ENCODE measurements at regions not wholly inside any gene's neighbourhood (a gene's known extent, or its start where the extent isn't known, plus 50 kb on each side); places are given as distances from the start of the nearest gene placed in this dataset.
"Not testable (repeated sequence)": the region's sequence is repeated elsewhere in the genome, so short reads cannot be mapped to it uniquely, and the experiment has no call there.

GRCh38 chr15:84142888-84143337, 92.7 kb upstream of the GOLGA6L4 start:
- Histone ChIP-seq H3K27ac (no peak overlapping the region), H3K4me3 (no peak overlapping the region), H3K9me3 (no peaks in the 10 kb centered on the region), H3K4me1 (no peaks in the 10 kb centered on the region), H3K36me3 (no peaks in the 10 kb centered on the region), H3K27me3 (peaks cover 4% of the 10 kb centered on the region)
- TF ChIP-seq, protein P1, sequence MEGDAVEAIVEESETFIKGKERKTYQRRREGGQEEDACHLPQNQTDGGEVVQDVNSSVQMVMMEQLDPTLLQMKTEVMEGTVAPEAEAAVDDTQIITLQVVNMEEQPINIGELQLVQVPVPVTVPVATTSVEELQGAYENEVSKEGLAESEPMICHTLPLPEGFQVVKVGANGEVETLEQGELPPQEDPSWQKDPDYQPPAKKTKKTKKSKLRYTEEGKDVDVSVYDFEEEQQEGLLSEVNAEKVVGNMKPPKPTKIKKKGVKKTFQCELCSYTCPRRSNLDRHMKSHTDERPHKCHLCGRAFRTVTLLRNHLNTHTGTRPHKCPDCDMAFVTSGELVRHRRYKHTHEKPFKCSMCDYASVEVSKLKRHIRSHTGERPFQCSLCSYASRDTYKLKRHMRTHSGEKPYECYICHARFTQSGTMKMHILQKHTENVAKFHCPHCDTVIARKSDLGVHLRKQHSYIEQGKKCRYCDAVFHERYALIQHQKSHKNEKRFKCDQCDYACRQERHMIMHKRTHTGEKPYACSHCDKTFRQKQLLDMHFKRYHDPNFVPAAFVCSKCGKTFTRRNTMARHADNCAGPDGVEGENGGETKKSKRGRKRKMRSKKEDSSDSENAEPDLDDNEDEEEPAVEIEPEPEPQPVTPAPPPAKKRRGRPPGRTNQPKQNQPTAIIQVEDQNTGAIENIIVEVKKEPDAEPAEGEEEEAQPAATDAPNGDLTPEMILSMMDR (IDR thresholded peaks at IDR 0.05), result peak; percentile 82
- intact Hi-C loops (cut with DNase I), result no loop called here
- DNase-seq (peak; percentile 74), ATAC-seq (peak; percentile 99)

- Histone ChIP-seq H3K27me3 (peaks cover 4% of the 10 kb centered on the region), H3K4me1 (no peaks in the 10 kb centered on the region), H3K9me3 (no peaks in the 10 kb centered on the region), H3K4me3 (no peak overlapping the region), H3K36me3 (no peaks in the 10 kb centered on the region), H3K27ac (no peak overlapping the region)
- intact Hi-C loops (cut with DNase I), result no loop called here
- ATAC-seq (no peak), DNase-seq (no peak)
- TF ChIP-seq, protein P1 (IDR thresholded peaks at IDR 0.05), result no peak
Measured at GRCh38 chr15:84143753-84144314, 91.7 kb upstream of the GOLGA6L4 start.

GRCh38 chr15:84144946-84145345, 90.6 kb upstream of the GOLGA6L4 start:
- H3K4me3 ChIP-seq; H3K27me3 ChIP-seq; H3K9me3 ChIP-seq; H3K36me3 ChIP-seq; ATAC-seq; intact Hi-C loops (cut with DNase I); H3K27ac ChIP-seq; DNase-seq; H3K4me1 ChIP-seq: not testable (repeated sequence)

GRCh38 chr15:84146299-84146698, 89.3 kb upstream of the GOLGA6L4 start:
- ATAC-seq; H3K4me3 ChIP-seq; H3K27ac ChIP-seq; H3K4me1 ChIP-seq; DNase-seq; H3K9me3 ChIP-seq; H3K27me3 ChIP-seq; H3K36me3 ChIP-seq; intact Hi-C loops (cut with DNase I): not testable (repeated sequence)

GRCh38 chr15:84147307-84147706, 88.3 kb upstream of the GOLGA6L4 start:
- ATAC-seq; DNase-seq; H3K27ac ChIP-seq; intact Hi-C loops (cut with DNase I); H3K4me3 ChIP-seq; H3K9me3 ChIP-seq; H3K4me1 ChIP-seq; H3K36me3 ChIP-seq; H3K27me3 ChIP-seq: not testable (repeated sequence)

- Histone ChIP-seq H3K27me3 (no peaks in the 10 kb centered on the region), H3K36me3 (no peaks in the 10 kb centered on the region), H3K27ac (no peak overlapping the region), H3K4me3 (no peak overlapping the region), H3K4me1 (no peaks in the 10 kb centered on the region), H3K9me3 (no peaks in the 10 kb centered on the region)
- intact Hi-C loops (cut with DNase I), result no loop called here
- DNase-seq (no peak), ATAC-seq (no peak)
- TF ChIP-seq, protein P1 (IDR thresholded peaks at IDR 0.05), result no peak
Measured at GRCh38 chr15:84151205-84151931, 84.2 kb upstream of the GOLGA6L4 start.

GRCh38 chr15:84152381-84152979, 83.1 kb upstream of the GOLGA6L4 start:
- H3K27ac ChIP-seq; H3K4me1 ChIP-seq; H3K4me3 ChIP-seq; ATAC-seq; H3K9me3 ChIP-seq; intact Hi-C loops (cut with DNase I); H3K27me3 ChIP-seq; H3K36me3 ChIP-seq; DNase-seq: not testable (repeated sequence)

DNA sequence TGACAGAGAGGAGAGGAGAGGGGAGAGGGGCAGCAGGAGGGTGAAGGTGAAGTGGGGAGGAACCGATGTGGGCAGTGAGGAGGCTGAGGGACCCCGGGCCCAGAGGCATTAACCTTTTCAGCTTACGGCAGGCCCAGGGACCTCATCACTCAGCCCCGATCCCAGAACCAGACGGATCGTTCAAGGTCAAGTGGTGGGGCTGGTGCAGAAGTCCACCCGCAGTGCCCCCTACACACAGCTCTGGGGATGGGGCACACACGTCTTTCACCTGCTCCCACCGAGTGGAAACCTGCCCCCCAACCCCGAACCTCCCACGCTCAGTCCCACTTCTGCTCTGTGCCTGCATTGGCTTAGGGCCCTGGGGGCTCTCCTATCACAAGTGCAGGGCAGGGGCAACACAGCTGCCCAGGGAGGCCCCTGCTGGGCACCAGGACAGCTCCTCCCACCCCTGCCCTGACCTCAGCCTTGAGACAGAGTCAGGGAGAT, 81.9 kb upstream of the GOLGA6L4 start:
- H3K27me3 ChIP-seq; H3K4me3 ChIP-seq; H3K4me1 ChIP-seq; ATAC-seq; H3K36me3 ChIP-seq; H3K27ac ChIP-seq; DNase-seq; intact Hi-C loops (cut with DNase I); H3K9me3 ChIP-seq: not testable (repeated sequence)

DNA sequence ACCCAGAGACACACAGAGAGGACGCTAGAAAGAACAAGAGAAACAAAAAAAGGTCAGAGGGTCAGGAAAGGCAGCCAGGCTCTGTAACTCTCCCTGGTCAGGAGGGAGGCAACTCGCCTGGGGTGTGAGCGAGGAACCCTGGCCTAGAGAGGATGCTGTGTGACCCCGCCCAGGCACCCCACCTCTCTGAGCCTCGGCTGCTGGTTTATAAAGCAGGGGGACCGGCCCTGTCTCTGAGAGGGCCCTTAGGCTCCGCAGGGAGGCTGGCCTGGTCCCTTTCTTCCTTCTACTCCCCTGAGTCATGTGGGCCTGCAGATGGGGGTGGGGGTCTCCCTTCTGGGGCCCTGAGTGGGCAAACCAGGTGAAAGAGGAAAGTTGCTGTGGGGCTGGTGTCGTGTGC, 81.3 kb upstream of the GOLGA6L4 start:
- intact Hi-C loops (cut with DNase I); ATAC-seq; H3K4me3 ChIP-seq; DNase-seq; H3K27me3 ChIP-seq; H3K9me3 ChIP-seq; H3K36me3 ChIP-seq; H3K4me1 ChIP-seq; H3K27ac ChIP-seq: not testable (repeated sequence)

- H3K4me3 ChIP-seq; H3K27me3 ChIP-seq; ATAC-seq; H3K4me1 ChIP-seq; H3K9me3 ChIP-seq; intact Hi-C loops (cut with DNase I); H3K27ac ChIP-seq; H3K36me3 ChIP-seq; DNase-seq: not testable (repeated sequence)
Measured at GRCh38 chr15:84154787-84155186, 80.8 kb upstream of the GOLGA6L4 start.
